ENCODE measurements at regions not wholly inside any gene's neighbourhood (a gene's known extent, or its start where the extent isn't known, plus 50 kb on each side); places are given as distances from the start of the nearest gene placed in this dataset.

- peaks cover 6% of the 10 kb centered on the region for H3K9me3 Mint-ChIP-seq
- no peaks in the 10 kb centered on the region for H3K79me2 ChIP-seq (ENCODE audit: low read depth)
- no peaks in the 10 kb centered on the region for H4K20me1 ChIP-seq (ENCODE audit: low read depth)
- H3K4me1 ChIP-seq: no peaks in the 10 kb centered on the region
- H3K4me1 Mint-ChIP-seq: no peaks in the 10 kb centered on the region
- no peaks in the 10 kb centered on the region for H3K27me3 Mint-ChIP-seq (ENCODE audit: insufficient read depth, low read depth)
- no peak overlapping the region for H3K4me3 ChIP-seq
- TF ChIP-seq CTCF (IDR thresholded peaks at IDR 0.05) (no peak), EZH2phosphoT487 (IDR thresholded peaks at IDR 0.05) (no peak), EZH2 (IDR thresholded peaks at IDR 0.05) (no peak)
- no peak overlapping the region for H3K4me3 Mint-ChIP-seq
- H3K36me3 Mint-ChIP-seq: no peaks in the 10 kb centered on the region
- no peaks in the 10 kb centered on the region for H3K36me3 ChIP-seq
- no peak overlapping the region for H2AFZ ChIP-seq (replicated peaks)
- H3F3A ChIP-seq (ENCODE audit: low read depth): no peaks in the 10 kb centered on the region
- no peak overlapping the region for H3K27ac Mint-ChIP-seq
- H3K4me2 ChIP-seq: no peak overlapping the region
- H3K27ac ChIP-seq: no peak overlapping the region
- H3K9ac ChIP-seq: no peak overlapping the region
- H3K9me3 ChIP-seq (ENCODE audit: low read depth): no peaks in the 10 kb centered on the region
- H3K27me3 ChIP-seq: no peaks in the 10 kb centered on the region
- DNase-seq (ENCODE audit: low spot score): no peak
Observed at GRCh38 chr3:102827386-102827785, 392.6 kb downstream of the ZPLD1 start.

GRCh38 chr3:102830415-102830814 lies 395.6 kb downstream of the ZPLD1 start:
- H3K4me1 Mint-ChIP-seq: no peaks in the 10 kb centered on the region
- Histone ChIP-seq H3K36me3 (no peaks in the 10 kb centered on the region), H3K4me1 (no peaks in the 10 kb centered on the region), H3K27me3 (no peaks in the 10 kb centered on the region), H3F3A (ENCODE audit: low read depth) (no peaks in the 10 kb centered on the region), H3K27ac (no peak overlapping the region), H3K9me3 (ENCODE audit: low read depth) (no peaks in the 10 kb centered on the region), H3K4me3 (no peak overlapping the region), H4K20me1 (ENCODE audit: low read depth) (no peaks in the 10 kb centered on the region), H2AFZ (replicated peaks) (no peak overlapping the region), H3K9ac (no peak overlapping the region), H3K4me2 (no peak overlapping the region), H3K79me2 (ENCODE audit: low read depth) (no peaks in the 10 kb centered on the region)
- no peak for TF ChIP-seq EZH2 (IDR thresholded peaks at IDR 0.05)
- no peak for TF ChIP-seq CTCF (IDR thresholded peaks at IDR 0.05)
- no peak overlapping the region for H3K27ac Mint-ChIP-seq
- no peak overlapping the region for H3K4me3 Mint-ChIP-seq
- no peaks in the 10 kb centered on the region for H3K27me3 Mint-ChIP-seq (ENCODE audit: insufficient read depth, low read depth)
- H3K36me3 Mint-ChIP-seq: no peaks in the 10 kb centered on the region
- no peak for DNase-seq (ENCODE audit: low spot score)
- H3K9me3 Mint-ChIP-seq: no peaks in the 10 kb centered on the region

- Histone ChIP-seq H3K4me3 (no peak overlapping the region), H2AFZ (replicated peaks) (no peak overlapping the region), H3K9me3 (ENCODE audit: low read depth) (no peaks in the 10 kb centered on the region), H3K4me2 (no peak overlapping the region), H3K27me3 (no peaks in the 10 kb centered on the region), H3K4me1 (no peaks in the 10 kb centered on the region), H4K20me1 (ENCODE audit: low read depth) (no peaks in the 10 kb centered on the region), H3K9ac (no peak overlapping the region), H3K36me3 (no peaks in the 10 kb centered on the region), H3F3A (ENCODE audit: low read depth) (no peaks in the 10 kb centered on the region), H3K79me2 (ENCODE audit: low read depth) (no peaks in the 10 kb centered on the region), H3K27ac (no peak overlapping the region)
- no peaks in the 10 kb centered on the region for H3K4me1 Mint-ChIP-seq
- H3K9me3 Mint-ChIP-seq: peaks cover 2% of the 10 kb centered on the region
- H3K36me3 Mint-ChIP-seq: no peaks in the 10 kb centered on the region
- H3K27ac Mint-ChIP-seq: no peak overlapping the region
- H3K4me3 Mint-ChIP-seq: no peak overlapping the region
- DNase-seq (ENCODE audit: low spot score): no peak
- no peaks in the 10 kb centered on the region for H3K27me3 Mint-ChIP-seq (ENCODE audit: insufficient read depth, low read depth)
- TF ChIP-seq EZH2 (IDR thresholded peaks at IDR 0.05) (no peak), EZH2phosphoT487 (IDR thresholded peaks at IDR 0.05) (no peak), CTCF (IDR thresholded peaks at IDR 0.05) (no peak)
Observed at GRCh38 chr3:102841866-102842265, 407.1 kb downstream of the ZPLD1 start.

- Histone ChIP-seq H3K4me1 (no peaks in the 10 kb centered on the region), H3K27ac (no peak overlapping the region), H4K20me1 (ENCODE audit: low read depth) (no peaks in the 10 kb centered on the region), H3K4me2 (no peak overlapping the region), H3K4me3 (no peak overlapping the region), H3F3A (ENCODE audit: low read depth) (no peaks in the 10 kb centered on the region), H3K9ac (no peak overlapping the region), H3K79me2 (ENCODE audit: low read depth) (no peaks in the 10 kb centered on the region), H3K36me3 (no peaks in the 10 kb centered on the region), H3K27me3 (no peaks in the 10 kb centered on the region), H3K9me3 (ENCODE audit: low read depth) (no peaks in the 10 kb centered on the region), H2AFZ (replicated peaks) (no peak overlapping the region)
- peaks cover 2% of the 10 kb centered on the region for H3K27me3 Mint-ChIP-seq (ENCODE audit: insufficient read depth, low read depth)
- no peak overlapping the region for H3K27ac Mint-ChIP-seq
- H3K4me3 Mint-ChIP-seq: no peak overlapping the region
- DNase-seq (ENCODE audit: low spot score): no peak
- H3K9me3 Mint-ChIP-seq: no peaks in the 10 kb centered on the region
- H3K4me1 Mint-ChIP-seq: no peaks in the 10 kb centered on the region
- TF ChIP-seq CTCF (IDR thresholded peaks at IDR 0.05): no peak
- no peak for TF ChIP-seq EZH2phosphoT487 (IDR thresholded peaks at IDR 0.05)
- TF ChIP-seq EZH2 (IDR thresholded peaks at IDR 0.05): no peak
- no peaks in the 10 kb centered on the region for H3K36me3 Mint-ChIP-seq
Observed at GRCh38 chr3:102866845-102867244, 432.0 kb downstream of the ZPLD1 start.

Measured in neural progenitor cell (in vitro differentiated cells).